GM23338 (cell line): ENCODE measurements at regions not wholly inside any gene's neighbourhood (a gene's known extent, or its start where the extent isn't known, plus 50 kb on each side); places are given as distances from the start of the nearest gene placed in this dataset.

Experiments
- ATAC-seq: fragments of 200-7000 bp; cut with Tn5 transposase; 3 replicates; pipeline ENCODE4 v1.9.1; 2020
- DNase-seq: peaks from one replicate; pipeline ENCODE4 v3.0.0-alpha.2; 2015; ENCODE audit warnings: low spot score
- H2AFZ ChIP-seq: fragments of 200-600 bp; sonication (generic); 2 replicates; pipeline ENCODE4 v1.8.0; 2016; ENCODE audit warnings: antibody characterized with exemption, mild to moderate bottlenecking, moderate library complexity
- H3F3A ChIP-seq: fragments of 200-600 bp; sonication (generic); replicated peaks from 2 replicates; pipeline ENCODE4 v1.8.0; 2017; ENCODE audit warnings: antibody characterized with exemption, mixed run types, low read depth
- H3K27ac ChIP-seq: fragments of 200-600 bp; sonication (generic); 2 replicates; pipeline ENCODE4 v1.6.1; 2016; ENCODE audit warnings: low read depth
- H3K27me3 ChIP-seq: fragments of 200-600 bp; sonication (generic); 2 replicates; pipeline ENCODE4 v1.8.0; 2016; ENCODE audit warnings: mild to moderate bottlenecking, mixed run types, moderate library complexity; ENCODE audit not compliant: insufficient read depth
- H3K36me3 ChIP-seq: fragments of 200-600 bp; sonication (generic); 2 replicates; pipeline ENCODE4 v1.8.0; 2016; ENCODE audit warnings: mild to moderate bottlenecking; ENCODE audit not compliant: insufficient read depth
- H3K4me1 ChIP-seq: fragments of 200-600 bp; sonication (generic); 2 replicates; pipeline ENCODE4 v1.8.0; 2016; ENCODE audit warnings: mild to moderate bottlenecking, moderate library complexity; ENCODE audit not compliant: insufficient read depth
- H3K4me2 ChIP-seq: fragments of 200-600 bp; sonication (generic); 2 replicates; pipeline ENCODE4 v1.7.1; 2017; ENCODE audit warnings: mixed run types
- H3K4me3 ChIP-seq: fragments of 200-600 bp; sonication (generic); 2 replicates; pipeline ENCODE4 v1.6.1; 2016; ENCODE audit warnings: mixed run types
- H3K79me2 ChIP-seq: fragments of 200-600 bp; sonication (generic); replicated peaks from 2 replicates; pipeline ENCODE4 v1.8.0; 2017; ENCODE audit warnings: mild to moderate bottlenecking; ENCODE audit not compliant: insufficient read depth
- H3K9me2 ChIP-seq: fragments of 200-600 bp; sonication (generic); 2 replicates; pipeline ENCODE4 v1.8.0; 2017; ENCODE audit not compliant: insufficient read depth
- H4K20me1 ChIP-seq: fragments of 200-600 bp; sonication (generic); replicated peaks from 2 replicates; pipeline ENCODE4 v1.8.0; 2017; ENCODE audit warnings: mild to moderate bottlenecking; ENCODE audit not compliant: insufficient read depth
- H3K27ac Mint-ChIP-seq: 2 replicates; pipeline ENCODE4 v1.8.0; 2020; ENCODE audit warnings: inconsistent platforms, mild to moderate bottlenecking, moderate library complexity, mixed read lengths
- H3K27me3 Mint-ChIP-seq: 3 replicates; pipeline ENCODE4 v1.8.0; 2022; ENCODE audit warnings: low read depth, mild to moderate bottlenecking, moderate library complexity, mixed read lengths, inconsistent platforms; ENCODE audit not compliant: insufficient read depth, poor library complexity
- H3K36me3 Mint-ChIP-seq: 3 replicates; pipeline ENCODE4 v1.8.0; 2021; ENCODE audit warnings: low read depth, mild to moderate bottlenecking, inconsistent platforms, moderate library complexity, mixed read lengths
- H3K4me1 Mint-ChIP-seq: 3 replicates; pipeline ENCODE4 v1.8.0; 2020; ENCODE audit warnings: mild to moderate bottlenecking, inconsistent platforms, mixed read lengths
- H3K4me3 Mint-ChIP-seq: 3 replicates; pipeline ENCODE4 v1.8.0; 2021; ENCODE audit warnings: moderate library complexity, mild to moderate bottlenecking, inconsistent platforms, mixed read lengths
- H3K9me3 Mint-ChIP-seq: 3 replicates; pipeline ENCODE4 v1.8.0; 2020; ENCODE audit warnings: moderate library complexity, mild to moderate bottlenecking, inconsistent platforms, mixed read lengths
- CREB1 ChIP-seq: fragments of 250-450 bp; sonication (Bioruptor Pico); IDR thresholded peaks from 2 replicates; pipeline ENCODE4 v1.5.0; 2020; ENCODE audit warnings: low read depth, mild to moderate bottlenecking, moderate library complexity
- CTCF ChIP-seq, 2 experiments: fragments of 200-600 bp in 1 of 2; sonication (generic) in 1 of 2; conservative IDR thresholded peaks; 2 replicates each; pipeline versions ENCODE4 v1.5.1 to v1.6.1; 2016 to 2017; ENCODE audit warnings: antibody characterized with exemption in 2 of 2, low read depth in 2 of 2, mild to moderate bottlenecking in 2 of 2, moderate library complexity in 1 of 2
- ETS1 ChIP-seq: IDR thresholded peaks from 2 replicates; pipeline ENCODE4 v1.6.1; 2016; ENCODE audit warnings: antibody characterized with exemption
- EZH2 ChIP-seq: fragments of 200-600 bp; sonication (generic); IDR thresholded peaks from one replicate; pipeline ENCODE4 v1.8.0; 2017; ENCODE audit warnings: antibody characterized with exemption, mild to moderate bottlenecking, low read depth; ENCODE audit not compliant: unreplicated experiment
- JUNB ChIP-seq: IDR thresholded peaks from one replicate; pipeline ENCODE4 v1.6.1; 2016; ENCODE audit warnings: antibody characterized with exemption; ENCODE audit not compliant: unreplicated experiment
- NANOG ChIP-seq: IDR thresholded peaks from 2 replicates; pipeline ENCODE4 v1.6.1; 2016; ENCODE audit warnings: antibody characterized with exemption, borderline replicate concordance
- POLR2AphosphoS5 ChIP-seq: IDR thresholded peaks from 2 replicates; pipeline ENCODE4 v1.6.1; 2016; ENCODE audit warnings: antibody characterized with exemption, low read depth
- ZNF331 ChIP-seq: fragments of 250-450 bp; sonication (Bioruptor Pico); IDR thresholded peaks from 2 replicates; pipeline ENCODE4 v1.5.0; 2020; ENCODE audit warnings: low read depth, mild to moderate bottlenecking, moderate library complexity
- ZNF462 ChIP-seq: fragments of 250-450 bp; sonication (Bioruptor Pico); IDR thresholded peaks from 2 replicates; pipeline ENCODE4 v1.5.0; 2020; ENCODE audit warnings: mild to moderate bottlenecking, moderate library complexity

- TF ChIP-seq ZNF462 (CRISPR knock-in tag), result no peak
- TF ChIP-seq JUNB, result no peak
- no peak for TF ChIP-seq ETS1
- no peak for TF ChIP-seq POLR2AphosphoS5
- TF ChIP-seq CREB1 (CRISPR knock-in tag), result no peak
- no peak for TF ChIP-seq EZH2
Measured at GRCh38 chr1:87439821-87440220, 111.1 kb downstream of the LMO4 start (continued).

- H4K20me1 ChIP-seq, result no peaks in the 10 kb centered on the region
- no peak overlapping the region for H3K4me3 Mint-ChIP-seq
- peaks cover 18% of the 10 kb centered on the region for H3K9me3 Mint-ChIP-seq
- peaks cover 22% of the 10 kb centered on the region for H3K36me3 Mint-ChIP-seq
- H3K27me3 ChIP-seq, result no peaks in the 10 kb centered on the region
- ATAC-seq, result no peak
- H3K4me1 Mint-ChIP-seq, result peaks cover 21% of the 10 kb centered on the region
- peaks cover 3% of the 10 kb centered on the region; the same call in 1 of the 2 replicates for H3K9me2 ChIP-seq
- H3K4me3 ChIP-seq, result no peak overlapping the region
- H3K4me1 ChIP-seq, result peaks cover 24% of the 10 kb centered on the region
- no peak overlapping the region for H3K27ac ChIP-seq
- no peak for DNase-seq
- no peak overlapping the region for H3K4me2 ChIP-seq
- no peaks in the 10 kb centered on the region for H3K27me3 Mint-ChIP-seq
- H3K79me2 ChIP-seq, result no peaks in the 10 kb centered on the region
- H3K36me3 ChIP-seq, result no peaks in the 10 kb centered on the region
- H3K27ac Mint-ChIP-seq, result no peak overlapping the region
- H2AFZ ChIP-seq, result no peak overlapping the region
- no peaks in the 10 kb centered on the region for H3F3A ChIP-seq
- TF ChIP-seq CTCF (conservative IDR thresholded peaks at IDR 0.05; ENCODE audit: low read depth in 2 of 2) (no peak), EZH2 (no peak), NANOG (no peak), JUNB (no peak), ZNF331 (CRISPR knock-in tag) (no peak)
Measured at GRCh38 chr1:87449348-87449963, 120.8 kb downstream of the LMO4 start.
